Suprapubic skin (tissue), 4 donors: ENCODE measurements at regions not wholly inside any gene's neighbourhood (a gene's known extent, or its start where the extent isn't known, plus 50 kb on each side); places are given as distances from the start of the nearest gene placed in this dataset.

Experiments used
- DNase-seq, 2 donors: peaks; one replicate each; pipeline ENCODE4 v3.0.0-alpha.2; 2019; ENCODE audit warnings: low spot score in 2 of 2
- H3K27ac ChIP-seq: fragments of 200-600 bp; sonication (generic); one replicate; pipeline ENCODE4 v1.5.1; 2019
- H3K27me3 ChIP-seq: fragments of 200-600 bp; sonication (generic); one replicate; pipeline ENCODE4 v1.5.1; 2019
- H3K36me3 ChIP-seq: fragments of 200-600 bp; sonication (generic); one replicate; pipeline ENCODE4 v1.5.1; 2019
- H3K4me1 ChIP-seq: fragments of 200-600 bp; sonication (generic); one replicate; pipeline ENCODE4 v1.5.1; 2019
- H3K4me3 ChIP-seq: fragments of 200-600 bp; sonication (generic); one replicate; pipeline ENCODE4 v1.5.1; 2019; ENCODE audit warnings: mild to moderate bottlenecking
- H3K9me3 ChIP-seq: fragments of 200-600 bp; sonication (generic); one replicate; pipeline ENCODE4 v1.5.1; 2019
- CTCF ChIP-seq, 2 donors: fragments of 200-600 bp in 1 of 2; fragments of 450-650 bp in 1 of 2; sonication (generic) in 1 of 2; IDR thresholded peaks; one replicate each; pipeline ENCODE4 v1.5.1; 2016 to 2019; ENCODE audit warnings: antibody characterized with exemption in 2 of 2, mild to moderate bottlenecking in 1 of 2, moderate library complexity in 1 of 2
- EP300 ChIP-seq: sonication (generic); formaldehyde crosslinking; IDR thresholded peaks from one replicate; pipeline ENCODE4 v1.6.1; 2017; ENCODE audit warnings: antibody characterized with exemption
- POLR2A ChIP-seq, 2 donors: fragments of 450-650 bp; IDR thresholded peaks; one replicate each; pipeline ENCODE4 v1.6.1; 2017; ENCODE audit warnings: antibody characterized with exemption in 2 of 2, mild to moderate bottlenecking in 2 of 2, moderate library complexity in 2 of 2
- POLR2AphosphoS5 ChIP-seq, 3 donors: sonication (generic); formaldehyde crosslinking; IDR thresholded peaks; one replicate each; pipeline ENCODE4 v1.6.1; 2017; ENCODE audit warnings: antibody characterized with exemption in 3 of 3
- WGBS: methylation state at CpG from one replicate; pipeline ENCODE4 v1.1.5; 2018; 5-methylcytosine and 5-hydroxymethylcytosine counted together

GRCh38 chr3:102909904-102910303, 475.1 kb downstream of the ZPLD1 start:
- Histone ChIP-seq H3K36me3 (no peaks in the 10 kb centered on the region), H3K4me1 (no peaks in the 10 kb centered on the region), H3K27me3 (no peaks in the 10 kb centered on the region), H3K9me3 (no peaks in the 10 kb centered on the region), H3K27ac (no peak overlapping the region), H3K4me3 (no peak overlapping the region)
- no peak for DNase-seq
- no peak for TF ChIP-seq CTCF (IDR thresholded peaks at IDR 0.05)
- TF ChIP-seq EP300 = no peak
- no peak for TF ChIP-seq POLR2AphosphoS5 (IDR thresholded peaks at IDR 0.05)
- TF ChIP-seq POLR2A (IDR thresholded peaks at IDR 0.05) = no peak
- WGBS = 31% methylated on average over 1 of the region's 1 CpG

GRCh38 chr3:102916532-102916931, 481.7 kb downstream of the ZPLD1 start:
- no peak overlapping the region for H3K4me3 ChIP-seq
- WGBS = 66% methylated on average over 2 of the region's 2 CpGs
- no peaks in the 10 kb centered on the region for H3K36me3 ChIP-seq
- H3K9me3 ChIP-seq = no peaks in the 10 kb centered on the region
- H3K4me1 ChIP-seq = no peaks in the 10 kb centered on the region
- H3K27ac ChIP-seq = no peak overlapping the region
- TF ChIP-seq CTCF (IDR thresholded peaks at IDR 0.05) (no peak), POLR2AphosphoS5 (IDR thresholded peaks at IDR 0.05) (no peak), POLR2A (IDR thresholded peaks at IDR 0.05) (no peak), EP300 (no peak)
- DNase-seq = no peak
- no peaks in the 10 kb centered on the region for H3K27me3 ChIP-seq

- no peak for TF ChIP-seq CTCF (IDR thresholded peaks at IDR 0.05)
- no peak for TF ChIP-seq POLR2A (IDR thresholded peaks at IDR 0.05)
- no peak for TF ChIP-seq POLR2AphosphoS5 (IDR thresholded peaks at IDR 0.05)
- no peak for TF ChIP-seq EP300
- H3K9me3 ChIP-seq = peaks cover 10% of the 10 kb centered on the region
- 76% methylated on average over 3 of the region's 3 CpGs for WGBS
- H3K36me3 ChIP-seq = no peaks in the 10 kb centered on the region
- H3K27ac ChIP-seq = no peak overlapping the region
- no peak for DNase-seq
- no peak overlapping the region for H3K4me3 ChIP-seq
- no peaks in the 10 kb centered on the region for H3K4me1 ChIP-seq
- no peaks in the 10 kb centered on the region for H3K27me3 ChIP-seq
These were observed 491.8 kb downstream of the ZPLD1 start for GRCh38 chr3:102926618-102927017.

- no peak overlapping the region for H3K27ac ChIP-seq
- WGBS = 84% methylated on average over 2 of the region's 2 CpGs
- H3K9me3 ChIP-seq = peaks cover 4% of the 10 kb centered on the region
- H3K4me3 ChIP-seq = no peak overlapping the region
- no peaks in the 10 kb centered on the region for H3K4me1 ChIP-seq
- TF ChIP-seq CTCF (IDR thresholded peaks at IDR 0.05) = no peak
- no peak for TF ChIP-seq POLR2AphosphoS5 (IDR thresholded peaks at IDR 0.05)
- no peak for TF ChIP-seq EP300
- no peak for TF ChIP-seq POLR2A (IDR thresholded peaks at IDR 0.05)
- DNase-seq = no peak
- H3K36me3 ChIP-seq = no peaks in the 10 kb centered on the region
- H3K27me3 ChIP-seq = no peaks in the 10 kb centered on the region
These were observed 498.6 kb downstream of the ZPLD1 start for GRCh38 chr3:102933377-102933776.

- H3K27me3 ChIP-seq = no peaks in the 10 kb centered on the region
- TF ChIP-seq CTCF (IDR thresholded peaks at IDR 0.05) = no peak
- no peaks in the 10 kb centered on the region for H3K36me3 ChIP-seq
These were observed 501.8 kb downstream of the ZPLD1 start for GRCh38 chr3:102936511-102937045.

More at GRCh38 chr3:102936511-102937045, 501.8 kb downstream of the ZPLD1 start:
- WGBS = 16% methylated on average over 2 of the region's 2 CpGs
- DNase-seq = no peak
- Histone ChIP-seq H3K27ac (no peak overlapping the region), H3K4me3 (no peak overlapping the region), H3K4me1 (no peaks in the 10 kb centered on the region), H3K9me3 (peaks cover 4% of the 10 kb centered on the region)
